H1 (cell line): ENCODE measurements at regions not wholly inside any gene's neighbourhood (a gene's known extent, or its start where the extent isn't known, plus 50 kb on each side); places are given as distances from the start of the nearest gene placed in this dataset.

Experiments
- CTCF ChIA-PET: fragments of 300-600 bp; sonication (Branson Sonifier 250); formaldehyde crosslinking; loops from one replicate; lab custom pipeline; 2021; ENCODE audit not compliant: partially characterized antibody; lab: Charles Lee
- POLR2A ChIA-PET: fragments of 300-600 bp; sonication (Branson Sonifier 250); formaldehyde crosslinking; loops from one replicate; lab custom pipeline; 2021; ENCODE audit warnings: inconsistent platforms; ENCODE audit not compliant: partially characterized antibody; lab: Charles Lee
- DNase-seq, 2 experiments: peaks; one replicate each; pipeline versions ENCODE4 v3.0.0 to v3.0.0-alpha.2; 2010 to 2022; ENCODE audit warnings: low spot score in 2 of 2, low read depth in 1 of 2, mixed read lengths in 1 of 2
- FAIRE-seq: peaks from 2 replicates; lab custom pipeline; 2011; peaks lifted over from hg19 to GRCh38; lab: Jason Lieb, UNC
- H2AFZ ChIP-seq: 2 replicates; pipeline ENCODE4 v1.8.1; 2012; ENCODE audit warnings: low read length, inconsistent platforms
- H2AK5ac ChIP-seq: 2 replicates; pipeline ENCODE4 v1.6.1; 2013; ENCODE audit warnings: low read depth, low read length
- H2BK120ac ChIP-seq: replicated peaks from 2 replicates; pipeline ENCODE3; 2013; ENCODE audit warnings: low read depth, low read length, inconsistent platforms
- H2BK12ac ChIP-seq: 2 replicates; pipeline ENCODE4 v1.6.1; 2013; ENCODE audit warnings: low read depth, low read length
- H2BK15ac ChIP-seq: 2 replicates; pipeline ENCODE4 v1.6.1; 2013; ENCODE audit warnings: low read length
- H2BK20ac ChIP-seq: 2 replicates; pipeline ENCODE4 v1.6.1; 2013; ENCODE audit warnings: low read length
- H2BK5ac ChIP-seq: 2 replicates; pipeline ENCODE4 v1.6.1; 2013; ENCODE audit warnings: low read depth, low read length
- H3K14ac ChIP-seq: 2 replicates; pipeline ENCODE4 v1.6.1; 2013; ENCODE audit warnings: inconsistent platforms; ENCODE audit not compliant: insufficient read length
- H3K18ac ChIP-seq: 2 replicates; pipeline ENCODE4 v1.6.1; 2013; ENCODE audit warnings: low read length; ENCODE audit errors: extremely low read depth
- H3K23ac ChIP-seq: 2 replicates; pipeline ENCODE4 v1.6.1; 2013; ENCODE audit warnings: inconsistent platforms; ENCODE audit not compliant: insufficient read length
- H3K23me2 ChIP-seq: 2 replicates; pipeline ENCODE4 v1.6.1; 2013; ENCODE audit warnings: low read depth, low read length
- H3K27ac ChIP-seq: 2 replicates; pipeline ENCODE4 v1.6.1; 2011; ENCODE audit warnings: low read depth, low read length, inconsistent platforms
- H3K27me3 ChIP-seq, 4 experiments: replicated peaks in 1 of 4; 1 replicate in 1 of 4; 2 replicates in 3 of 4; pipeline versions ENCODE4 v1.6.1 to v1.8.1; 2011 to 2013; ENCODE audit warnings: low read length in 3 of 4, mild to moderate bottlenecking in 3 of 4, inconsistent platforms in 2 of 4, mixed read lengths in 2 of 4, moderate library complexity in 1 of 4; ENCODE audit not compliant: control insufficient read depth in 3 of 4, insufficient read depth in 3 of 4; ENCODE audit errors: extremely low read depth in 1 of 4
- H3K36me3 ChIP-seq, 4 experiments: 2 replicates each; pipeline versions ENCODE4 v1.6.1 to v1.8.1; 2011 to 2013; ENCODE audit warnings: mild to moderate bottlenecking in 4 of 4, low read length in 3 of 4, moderate library complexity in 2 of 4, control low read depth in 1 of 4, inconsistent platforms in 1 of 4; ENCODE audit not compliant: insufficient read depth in 4 of 4, control insufficient read depth in 2 of 4
- H3K4ac ChIP-seq: replicated peaks from 2 replicates; pipeline ENCODE3; 2013; ENCODE audit warnings: low read length, low read depth, mixed read lengths, inconsistent platforms; ENCODE audit not compliant: insufficient read length
- H3K4me1 ChIP-seq, 4 experiments: replicated peaks in 1 of 4; 1 replicate in 1 of 4; 2 replicates in 3 of 4; pipeline versions ENCODE4 v1.6.1 to v1.8.1; 2011 to 2013; ENCODE audit warnings: low read length in 3 of 4, inconsistent platforms in 2 of 4, mixed read lengths in 1 of 4; ENCODE audit not compliant: insufficient read depth in 4 of 4, control insufficient read depth in 3 of 4
- H3K4me2 ChIP-seq, 2 experiments: 2 replicates each; pipeline versions ENCODE4 v1.6.1 to v1.8.1; 2011 to 2013; ENCODE audit warnings: low read depth in 2 of 2, low read length in 2 of 2, control low read depth in 1 of 2, inconsistent platforms in 1 of 2, mild to moderate bottlenecking in 1 of 2; ENCODE audit not compliant: insufficient read depth in 1 of 2
- H3K4me3 ChIP-seq, 4 experiments: fragments of 200-600, 300-600 bp in 1 of 4; sonication (generic), shearing (Covaris generic), sonication (Bioruptor Twin) in 1 of 4; 2 replicates each; pipeline versions ENCODE4 v1.5.1 to v1.8.1; 2011 to 2016; ENCODE audit warnings: low read length in 4 of 4, low read depth in 3 of 4, control low read depth in 2 of 4, inconsistent platforms in 2 of 4, mild to moderate bottlenecking in 2 of 4, mixed read lengths in 1 of 4, moderate library complexity in 1 of 4; ENCODE audit not compliant: insufficient read depth in 2 of 4; ENCODE audit errors: extremely low read depth in 1 of 4
- H3K56ac ChIP-seq: replicated peaks from 2 replicates; pipeline ENCODE3; 2013; ENCODE audit warnings: low read depth, mild to moderate bottlenecking, mixed read lengths, low read length, inconsistent platforms; ENCODE audit not compliant: insufficient read length
- H3K79me1 ChIP-seq: 2 replicates; pipeline ENCODE4 v1.6.1; 2013; ENCODE audit warnings: low read depth, low read length, control low read depth
- H3K79me2 ChIP-seq, 2 experiments: 2 replicates each; pipeline versions ENCODE4 v1.6.1 to v1.8.1; 2012 to 2013; ENCODE audit warnings: low read length in 2 of 2, mild to moderate bottlenecking in 2 of 2, inconsistent platforms in 1 of 2; ENCODE audit not compliant: insufficient read depth in 2 of 2, control insufficient read depth in 1 of 2
- H3K9ac ChIP-seq, 4 experiments: replicated peaks in 1 of 4; 1 replicate in 1 of 4; 2 replicates in 3 of 4; pipeline versions ENCODE4 v1.6.1 to v1.8.1; 2011 to 2013; ENCODE audit warnings: low read depth in 3 of 4, low read length in 3 of 4, control low read depth in 2 of 4, mild to moderate bottlenecking in 2 of 4, moderate library complexity in 2 of 4, inconsistent platforms in 1 of 4; ENCODE audit errors: extremely low read depth in 1 of 4
- H3K9me3 ChIP-seq, 2 experiments: 2 replicates each; pipeline versions ENCODE4 v1.6.1 to v1.8.1; 2012 to 2013; ENCODE audit warnings: mild to moderate bottlenecking in 2 of 2, moderate library complexity in 2 of 2, control low read depth in 1 of 2, inconsistent platforms in 1 of 2, low read depth in 1 of 2, low read length in 1 of 2, mixed read lengths in 1 of 2; ENCODE audit not compliant: insufficient read depth in 2 of 2
- H4K20me1 ChIP-seq, 2 experiments: replicated peaks in 1 of 2; 2 replicates each; pipeline versions ENCODE3 to v1.8.1; 2011 to 2013; ENCODE audit warnings: inconsistent platforms in 2 of 2, low read length in 2 of 2, mild to moderate bottlenecking in 1 of 2; ENCODE audit not compliant: insufficient read depth in 2 of 2, control insufficient read depth in 1 of 2
- H4K5ac ChIP-seq: 2 replicates; pipeline ENCODE4 v1.6.1; 2013; ENCODE audit warnings: low read length, low read depth, mixed read lengths, inconsistent platforms; ENCODE audit not compliant: insufficient read length
- H4K8ac ChIP-seq: 2 replicates; pipeline ENCODE4 v1.8.0; 2013; ENCODE audit warnings: mild to moderate bottlenecking, moderate library complexity, low read length, inconsistent platforms; ENCODE audit not compliant: insufficient read depth; ENCODE audit errors: extremely low read depth
- H4K91ac ChIP-seq: replicated peaks from 2 replicates; pipeline ENCODE3; 2013; ENCODE audit warnings: low read length, mixed read lengths, inconsistent platforms; ENCODE audit not compliant: insufficient read length
- RAD21 ChIP-seq, 2 experiments: IDR thresholded peaks in 1 of 2; conservative IDR thresholded peaks in 1 of 2; 2 replicates each; pipeline ENCODE4 v1.6.1; 2011; ENCODE audit warnings: low read depth in 2 of 2, low read length in 2 of 2, improper control_type of control experiment in 1 of 2, inconsistent platforms in 1 of 2, mild to moderate bottlenecking in 1 of 2, moderate library complexity in 1 of 2
- RXRA ChIP-seq: IDR thresholded peaks from 2 replicates; pipeline ENCODE4 v1.6.1; 2011; ENCODE audit warnings: low read depth, mild to moderate bottlenecking, low read length, moderate library complexity; ENCODE audit not compliant: insufficient read depth
- WGBS, 2 experiments: shearing (Covaris generic) in 1 of 2; methylation state at CpG; one replicate each; pipeline versions ENCODE4 v1.1.6 to v1.1.7; 2013 to 2015; ENCODE audit warnings: low lambda C conversion rate in 2 of 2, mixed read lengths in 2 of 2, inconsistent platforms in 1 of 2, low coverage in 1 of 2, missing lambda C conversion rate in 1 of 2; ENCODE audit not compliant: insufficient replicate concordance in 2 of 2, insufficient coverage in 1 of 2, insufficient read length in 1 of 2; ENCODE audit errors: extremely low coverage in 1 of 2, missing lambda C conversion rate in 1 of 2; 5-methylcytosine and 5-hydroxymethylcytosine counted together

DNA sequence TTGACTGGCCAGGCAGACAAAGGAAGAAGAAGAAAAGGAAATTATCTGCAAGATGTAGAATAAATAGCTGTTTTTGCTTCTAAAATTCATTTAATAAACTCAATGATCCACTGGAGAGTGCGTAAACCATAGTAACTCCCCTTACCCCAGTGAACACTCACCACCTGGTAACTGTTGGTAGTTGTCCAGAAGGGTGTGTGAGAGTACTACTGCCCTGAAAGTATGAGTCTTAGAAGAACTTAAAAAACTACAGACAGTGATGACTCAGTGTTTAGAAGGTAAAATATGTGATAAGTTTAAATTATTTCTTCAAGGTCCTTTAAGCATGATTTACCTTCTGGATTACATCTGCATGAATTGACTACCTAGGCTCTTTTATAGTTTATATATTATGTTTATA lies 53.0 kb upstream of the SEMA3A start:
- Histone ChIP-seq H4K91ac (no peak overlapping the region), H2BK15ac (0 out of 2 replicates have a peak overlapping the region, but pooled peaks have one; percentile 23), H3K79me2 (no peaks in the 10 kb centered on the region), H3K56ac (no peak overlapping the region), H4K20me1 (no peaks in the 10 kb centered on the region), H4K5ac (no peak overlapping the region), H3K23ac (no peak overlapping the region), H2BK20ac (no peak overlapping the region), H3K79me1 (no peaks in the 10 kb centered on the region), H3K18ac (no peak overlapping the region), H3K27me3 (no peaks in the 10 kb centered on the region), H3K14ac (no peak overlapping the region), H3K9ac (no peak overlapping the region), H3K23me2 (no peaks in the 10 kb centered on the region), H2BK120ac (no peak overlapping the region), H2BK12ac (no peak overlapping the region), H3K36me3 (no peaks in the 10 kb centered on the region; a peak in 2 of 8 replicates), H3K4me2 (no peak overlapping the region), H2BK5ac (no peak overlapping the region), H3K27ac (no peak overlapping the region), H3K4me3 (no peak overlapping the region), H3K4me1 (peaks cover 0 to 9% (median 6%) of the 10 kb centered on the region in 4 experiments; a peak in 4 of 7 replicates), H3K4ac (no peak overlapping the region), H3K9me3 (peaks cover 6 to 13% of the 10 kb centered on the region in 2 experiments), H2AK5ac (no peak overlapping the region), H2AFZ (no peak overlapping the region), H4K8ac (no peak overlapping the region)
- no peak for DNase-seq
- TF ChIP-seq RAD21 (IDR thresholded peaks at IDR 0.05 in 1 of 2, conservative IDR thresholded peaks at IDR 0.05 in 1 of 2; ENCODE audit: low read depth in 2 of 2, low read length in 2 of 2) (peak; percentile 34 to 40; a peak in 3 of 4 replicates), RXRA (no peak)
- FAIRE-seq: no peak
- ChIA-PET CTCF (interaction anchor here (0.6 to 1.4 kb wide), 2 partner anchors 12 to 174 kb away, joined by 3 to 4 read pairs; no protein-coding TSS in a partner anchor), POLR2A (no interaction called here)
- WGBS, 2 experiments: 96% methylated on average over 1 of the region's 1 CpG; no CpG with 5 or more reads in 1 of the 2 experiments
